Thyroid gland (tissue), 4 donors: ENCODE measurements at regions not wholly inside any gene's neighbourhood (a gene's known extent, or its start where the extent isn't known, plus 50 kb on each side); places are given as distances from the start of the nearest gene placed in this dataset.
A peak's percentile ranks its signal among the peaks of the same experiment; 100 is the strongest.

Source experiments
- DNase-seq, 2 donors: peaks; one replicate each; pipeline ENCODE4 v3.0.0-alpha.2; 2019
- H3K27ac ChIP-seq, 3 donors: fragments of 200-600 bp; sonication (generic); 1 replicate in 2 of 3; 2 replicates in 1 of 3; pipeline ENCODE4 v1.5.1; 2016 to 2019; ENCODE audit warnings: mild to moderate bottlenecking in 1 of 3, moderate library complexity in 1 of 3
- H3K27me3 ChIP-seq: fragments of 200-600 bp; sonication (generic); one replicate; pipeline ENCODE4 v1.5.1; 2019
- H3K36me3 ChIP-seq, 2 donors: fragments of 200-600 bp; sonication (generic); one replicate each; pipeline ENCODE4 v1.5.1; 2016 to 2019
- H3K4me1 ChIP-seq, 2 donors: fragments of 200-600 bp; sonication (generic); one replicate each; pipeline ENCODE4 v1.5.1; 2017 to 2019
- H3K4me3 ChIP-seq, 3 donors: fragments of 200-600 bp; sonication (generic); replicated peaks in 1 of 3; 1 replicate in 2 of 3; 2 replicates in 1 of 3; pipeline ENCODE4 v1.5.1; 2016; ENCODE audit warnings: mild to moderate bottlenecking in 1 of 3
- H3K9me3 ChIP-seq: fragments of 200-600 bp; sonication (generic); one replicate; pipeline ENCODE4 v1.5.1; 2017
- POLR2A ChIP-seq, 2 donors: fragments of 450-650 bp; IDR thresholded peaks; one replicate each; pipeline ENCODE4 v1.6.1; 2017; ENCODE audit warnings: antibody characterized with exemption in 2 of 2, mild to moderate bottlenecking in 2 of 2, moderate library complexity in 1 of 2
- WGBS, 2 donors: methylation state at CpG; one replicate each; pipeline ENCODE4 v1.1.5; 2017; 5-methylcytosine and 5-hydroxymethylcytosine counted together
- intact Hi-C: fragments of 100-400 bp; cut with DNase I; formaldehyde crosslinking; loops from one replicate; pipeline ENCODE4 v1.15.1; 2023
- TF ChIP-seq, protein P1 (sequence below), 6 experiments: fragments of 200-600 bp in 3 of 6; fragments of 450-650 bp in 3 of 6; sonication (generic) in 3 of 6; IDR thresholded peaks; one replicate each; pipeline ENCODE4 v1.5.1; 2016 to 2019; ENCODE audit warnings: antibody characterized with exemption in 6 of 6, mild to moderate bottlenecking in 2 of 6, inconsistent platforms in 1 of 6, moderate library complexity in 1 of 6

DNA sequence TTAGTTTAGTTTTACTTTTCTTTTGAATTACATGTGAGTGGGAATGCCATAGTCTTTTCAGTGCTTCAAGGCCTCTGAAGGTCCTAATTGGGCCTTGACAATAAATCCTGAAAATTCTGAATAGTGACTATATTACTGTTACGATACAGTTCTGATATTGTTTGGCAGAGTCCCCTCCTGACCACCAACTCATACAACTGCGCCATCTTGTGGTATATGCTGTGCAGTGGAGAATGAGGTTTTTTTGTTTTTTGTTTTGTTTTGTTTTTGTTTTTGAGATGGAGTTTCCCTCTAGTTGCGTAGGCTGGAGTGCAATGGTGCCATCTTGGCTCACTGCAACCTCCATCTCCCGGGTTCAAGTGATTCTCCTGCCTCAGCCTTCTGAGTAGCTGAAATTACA is 56.6 kb upstream of the CHRDL1 start:
- no peaks in the 10 kb centered on the region for H3K27me3 ChIP-seq
- H3K27ac ChIP-seq = no peak overlapping the region
- intact Hi-C loops = loop anchor here (5.0 kb wide), 1 partner anchor 250 kb away; no protein-coding TSS in a partner anchor
- no peak overlapping the region for H3K4me3 ChIP-seq
- H3K36me3 ChIP-seq = no peaks in the 10 kb centered on the region
- TF ChIP-seq POLR2A (IDR thresholded peaks at IDR 0.05) = no peak
- TF ChIP-seq, protein P1, sequence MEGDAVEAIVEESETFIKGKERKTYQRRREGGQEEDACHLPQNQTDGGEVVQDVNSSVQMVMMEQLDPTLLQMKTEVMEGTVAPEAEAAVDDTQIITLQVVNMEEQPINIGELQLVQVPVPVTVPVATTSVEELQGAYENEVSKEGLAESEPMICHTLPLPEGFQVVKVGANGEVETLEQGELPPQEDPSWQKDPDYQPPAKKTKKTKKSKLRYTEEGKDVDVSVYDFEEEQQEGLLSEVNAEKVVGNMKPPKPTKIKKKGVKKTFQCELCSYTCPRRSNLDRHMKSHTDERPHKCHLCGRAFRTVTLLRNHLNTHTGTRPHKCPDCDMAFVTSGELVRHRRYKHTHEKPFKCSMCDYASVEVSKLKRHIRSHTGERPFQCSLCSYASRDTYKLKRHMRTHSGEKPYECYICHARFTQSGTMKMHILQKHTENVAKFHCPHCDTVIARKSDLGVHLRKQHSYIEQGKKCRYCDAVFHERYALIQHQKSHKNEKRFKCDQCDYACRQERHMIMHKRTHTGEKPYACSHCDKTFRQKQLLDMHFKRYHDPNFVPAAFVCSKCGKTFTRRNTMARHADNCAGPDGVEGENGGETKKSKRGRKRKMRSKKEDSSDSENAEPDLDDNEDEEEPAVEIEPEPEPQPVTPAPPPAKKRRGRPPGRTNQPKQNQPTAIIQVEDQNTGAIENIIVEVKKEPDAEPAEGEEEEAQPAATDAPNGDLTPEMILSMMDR (IDR thresholded peaks at IDR 0.05) = peak in 5 of 6 experiments; percentile 13 to 47 (median 30)
- no peak for DNase-seq
- H3K4me1 ChIP-seq = no peaks in the 10 kb centered on the region
- WGBS, 2 donors = 62 to 65% methylated on average over 4 of the region's 4 CpGs
- H3K9me3 ChIP-seq = no peaks in the 10 kb centered on the region

DNA sequence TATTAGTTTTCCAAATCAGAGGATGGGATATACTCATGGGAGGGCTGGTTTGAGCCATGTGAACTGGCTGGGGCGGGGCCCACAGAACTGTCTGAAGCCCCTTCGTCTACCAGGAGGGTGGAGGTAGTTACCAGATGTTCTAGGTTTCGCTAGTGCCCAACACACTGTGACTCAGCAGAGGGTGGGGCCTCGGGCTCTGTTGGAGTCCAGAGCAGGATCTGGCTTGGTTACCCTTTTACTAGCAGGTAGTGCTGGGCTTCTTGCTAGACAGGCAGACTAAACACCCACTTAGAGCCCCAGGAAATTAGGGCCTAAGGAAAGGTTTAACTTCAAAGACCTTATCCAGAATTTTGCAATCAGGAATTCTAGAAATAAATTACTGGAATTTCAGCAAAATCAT is 56.2 kb upstream of the CHRDL1 start:
- no peaks in the 10 kb centered on the region for H3K4me1 ChIP-seq
- H3K27me3 ChIP-seq = no peaks in the 10 kb centered on the region
- no peak overlapping the region for H3K4me3 ChIP-seq
- no peaks in the 10 kb centered on the region for H3K9me3 ChIP-seq
- WGBS, 2 donors = 75% methylated on average over 4 of the region's 4 CpGs; no CpG with 5 or more reads in 1 of the 2 donors
- intact Hi-C loops = loop anchor here (5.0 kb wide), 1 partner anchor 251 kb away; no protein-coding TSS in a partner anchor
- no peak overlapping the region for H3K27ac ChIP-seq
- H3K36me3 ChIP-seq = no peaks in the 10 kb centered on the region
- DNase-seq = no peak
- TF ChIP-seq POLR2A (IDR thresholded peaks at IDR 0.05) = no peak
- TF ChIP-seq, protein P1 (IDR thresholded peaks at IDR 0.05) = no peak

DNA sequence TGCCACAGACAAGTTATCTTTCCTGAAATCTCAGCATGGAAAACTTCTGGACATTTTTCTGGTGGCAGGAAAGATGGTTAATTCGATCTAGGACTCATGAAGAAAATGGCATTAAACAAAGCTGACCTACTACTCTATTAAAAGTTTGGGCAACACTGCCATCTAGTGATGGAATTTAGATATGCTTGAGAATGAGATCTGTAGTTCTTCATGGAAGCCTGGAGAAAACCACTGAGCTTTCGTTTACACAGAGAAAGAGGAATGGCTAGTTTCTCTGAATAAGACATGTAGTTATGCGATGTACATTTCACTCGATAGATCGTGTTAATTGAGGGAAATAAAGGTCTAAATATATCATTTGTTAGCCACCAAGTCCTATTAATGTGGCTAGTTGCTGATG is 51.7 kb upstream of the CHRDL1 start:
- no peak for TF ChIP-seq POLR2A (IDR thresholded peaks at IDR 0.05)
- TF ChIP-seq, protein P1 (IDR thresholded peaks at IDR 0.05) = peak; percentile 17 to 73 (median 48)
- no peak overlapping the region for H3K27ac ChIP-seq
- no peak overlapping the region for H3K4me3 ChIP-seq
- H3K4me1 ChIP-seq = no peaks in the 10 kb centered on the region
- no peaks in the 10 kb centered on the region for H3K36me3 ChIP-seq
- no peaks in the 10 kb centered on the region for H3K9me3 ChIP-seq
- WGBS, 2 donors = 3% methylated on average over 5 of the region's 5 CpGs
- intact Hi-C loops = no loop called here
- DNase-seq = no peak
- peaks cover 3% of the 10 kb centered on the region for H3K27me3 ChIP-seq

DNA sequence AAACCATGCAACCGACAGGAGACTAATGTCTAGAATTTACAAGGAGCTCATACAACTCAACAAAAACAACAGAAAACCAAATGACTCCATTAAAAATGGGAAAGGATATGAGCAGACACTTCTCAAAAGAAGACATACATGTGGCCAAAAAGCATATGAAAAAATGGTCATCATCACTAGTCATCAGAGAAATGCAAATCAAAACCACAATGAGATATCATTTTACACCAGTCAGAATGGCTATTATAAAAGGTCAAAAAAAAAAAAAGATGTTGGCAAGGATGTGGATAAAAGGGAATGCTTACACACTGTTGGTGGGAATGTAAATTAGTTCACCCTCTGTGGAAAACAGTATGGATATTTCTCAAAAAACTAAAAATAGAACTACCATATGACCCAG is 50.5 kb upstream of the CHRDL1 start:
- intact Hi-C loops = no loop called here
- Histone ChIP-seq H3K4me1 (no peaks in the 10 kb centered on the region), H3K4me3 (no peak overlapping the region), H3K9me3 (no peaks in the 10 kb centered on the region), H3K27me3 (peaks cover 3% of the 10 kb centered on the region), H3K36me3 (no peaks in the 10 kb centered on the region), H3K27ac (no peak overlapping the region)
- TF ChIP-seq, protein P1 (IDR thresholded peaks at IDR 0.05) = no peak
- TF ChIP-seq POLR2A (IDR thresholded peaks at IDR 0.05) = no peak
- DNase-seq = no peak
- 76 to 84% methylated on average over 1 of the region's 1 CpG for WGBS, 2 donors
